Activated CD8-positive, alpha-beta T cell treated with anti-CD3 and anti-CD28 coated beads, Interleukin-2, amount 10 ng/mL, durations not matched to agents 7 days and 5 days (primary cell): ENCODE measurements at regions not wholly inside any gene's neighbourhood (a gene's known extent, or its start where the extent isn't known, plus 50 kb on each side); places are given as distances from the start of the nearest gene placed in this dataset.
A peak's percentile ranks its signal among the peaks of the same experiment; 100 is the strongest.

Source experiments
- ATAC-seq: fragments of 150-1000 bp; cut with Tn5 transposase; one replicate; pipeline ENCODE4 v1.10.0; 2021; ENCODE audit warnings: moderate library complexity
- CTCF ChIA-PET: fragments of 350-600 bp; sonication (Branson Sonifier 250); formaldehyde crosslinking; loops from one replicate; lab custom pipeline; 2021; ENCODE audit warnings: antibody characterized with exemption; lab: Charles Lee
- POLR2A ChIA-PET: fragments of 350-600 bp; sonication (Branson Sonifier 250); formaldehyde crosslinking; loops from one replicate; lab custom pipeline; 2021; ENCODE audit warnings: antibody characterized with exemption; lab: Charles Lee
- DNase-seq: peaks from one replicate; pipeline ENCODE4 v3.0.0-alpha.2; 2020
- H3K27ac Mint-ChIP-seq: one replicate; pipeline ENCODE4 v1.8.0; 2021; ENCODE audit warnings: mild to moderate bottlenecking, mixed read lengths
- H3K27me3 Mint-ChIP-seq: one replicate; pipeline ENCODE4 v1.8.0; 2021; ENCODE audit warnings: low read depth, mixed read lengths
- H3K36me3 Mint-ChIP-seq: one replicate; pipeline ENCODE4 v1.8.0; 2021; ENCODE audit warnings: low read depth, mixed read lengths
- H3K4me1 Mint-ChIP-seq: one replicate; pipeline ENCODE4 v1.8.0; 2021; ENCODE audit warnings: low read depth, mixed read lengths
- H3K4me3 Mint-ChIP-seq: one replicate; pipeline ENCODE4 v1.8.0; 2021; ENCODE audit warnings: mild to moderate bottlenecking, mixed read lengths
- H3K9me3 Mint-ChIP-seq: one replicate; pipeline ENCODE4 v1.8.0; 2022; ENCODE audit warnings: mixed read lengths; ENCODE audit not compliant: insufficient read depth

- ChIA-PET POLR2A (no interaction called here), CTCF (no interaction called here)
- DNase-seq, result no peak
- no peak overlapping the region for H3K27ac Mint-ChIP-seq
- no peak for ATAC-seq
- H3K36me3 Mint-ChIP-seq, result peaks cover 3% of the 10 kb centered on the region
- no peaks in the 10 kb centered on the region for H3K4me1 Mint-ChIP-seq
- no peak overlapping the region for H3K4me3 Mint-ChIP-seq
- peaks cover 2% of the 10 kb centered on the region for H3K9me3 Mint-ChIP-seq
- peaks cover 4% of the 10 kb centered on the region for H3K27me3 Mint-ChIP-seq
These were observed 95.9 kb upstream of the RUNX1 start for GRCh38 chr21:35144978-35145377.

- peaks cover 16% of the 10 kb centered on the region for H3K4me1 Mint-ChIP-seq
- no peaks in the 10 kb centered on the region for H3K9me3 Mint-ChIP-seq
- no peak overlapping the region for H3K27ac Mint-ChIP-seq
- no peak overlapping the region for H3K4me3 Mint-ChIP-seq
- ChIA-PET CTCF (no interaction called here), POLR2A (no interaction called here)
- H3K36me3 Mint-ChIP-seq, result no peaks in the 10 kb centered on the region
- DNase-seq (no peak), ATAC-seq (no peak)
- H3K27me3 Mint-ChIP-seq, result peaks cover 4% of the 10 kb centered on the region
These were observed 93.1 kb upstream of the RUNX1 start for GRCh38 chr21:35142036-35142815.

- Mint-ChIP-seq H3K27me3 (no peaks in the 10 kb centered on the region), H3K4me3 (no peak overlapping the region), H3K9me3 (no peaks in the 10 kb centered on the region), H3K36me3 (no peaks in the 10 kb centered on the region), H3K27ac (no peak overlapping the region), H3K4me1 (peaks cover 16% of the 10 kb centered on the region)
- peak; percentile 23 for ATAC-seq
- POLR2A ChIA-PET, result interaction anchor here (1.0 kb wide), 2 partner anchors 19 to 91 kb away, joined by 3 to 5 read pairs; no protein-coding TSS in a partner anchor
- CTCF ChIA-PET, result no interaction called here
- DNase-seq, result no peak
These were observed 90.2 kb upstream of the RUNX1 start for GRCh38 chr21:35139382-35139715.

- peaks cover 16% of the 10 kb centered on the region for H3K4me1 Mint-ChIP-seq
- peak; percentile 71 for DNase-seq
These were observed 89.7 kb upstream of the RUNX1 start for GRCh38 chr21:35138665-35139381.

GRCh38 chr21:35136586-35137219, 87.6 kb upstream of the RUNX1 start:
- CTCF ChIA-PET, result no interaction called here

More at GRCh38 chr21:35138665-35139381, 89.7 kb upstream of the RUNX1 start:
- ChIA-PET POLR2A (interaction anchor here (1.0 kb wide), 2 partner anchors 18 to 90 kb away, joined by 3 to 5 read pairs; no protein-coding TSS in a partner anchor), CTCF (no interaction called here)
- Mint-ChIP-seq H3K9me3 (no peaks in the 10 kb centered on the region), H3K4me3 (peak overlapping the region; percentile 39), H3K27ac (peak overlapping the region; percentile 53), H3K27me3 (no peaks in the 10 kb centered on the region), H3K36me3 (no peaks in the 10 kb centered on the region)
- peak; percentile 81 for ATAC-seq

GRCh38 chr21:35136106-35136505, 87.0 kb upstream of the RUNX1 start:
- no peak for DNase-seq
- Mint-ChIP-seq H3K27me3 (no peaks in the 10 kb centered on the region), H3K36me3 (no peaks in the 10 kb centered on the region), H3K27ac (no peak overlapping the region), H3K4me1 (peaks cover 16% of the 10 kb centered on the region), H3K4me3 (no peak overlapping the region), H3K9me3 (no peaks in the 10 kb centered on the region)
- ChIA-PET CTCF (no interaction called here), POLR2A (no interaction called here)
- no peak for ATAC-seq

More at GRCh38 chr21:35136586-35137219, 87.6 kb upstream of the RUNX1 start:
- no peaks in the 10 kb centered on the region for H3K36me3 Mint-ChIP-seq
- H3K27ac Mint-ChIP-seq, result no peak overlapping the region
- POLR2A ChIA-PET, result no interaction called here
- no peaks in the 10 kb centered on the region for H3K27me3 Mint-ChIP-seq
- H3K4me1 Mint-ChIP-seq, result peaks cover 16% of the 10 kb centered on the region
- no peak overlapping the region for H3K4me3 Mint-ChIP-seq
- DNase-seq (no peak), ATAC-seq (no peak)
- H3K9me3 Mint-ChIP-seq, result no peaks in the 10 kb centered on the region

GRCh38 chr21:35135481-35135880, 86.4 kb upstream of the RUNX1 start:
- ChIA-PET CTCF (no interaction called here), POLR2A (no interaction called here)
- H3K36me3 Mint-ChIP-seq, result peaks cover 1% of the 10 kb centered on the region
- ATAC-seq (no peak), DNase-seq (no peak)
- H3K4me3 Mint-ChIP-seq, result no peak overlapping the region
- no peak overlapping the region for H3K27ac Mint-ChIP-seq
- H3K27me3 Mint-ChIP-seq, result no peaks in the 10 kb centered on the region
- peaks cover 16% of the 10 kb centered on the region for H3K4me1 Mint-ChIP-seq
- H3K9me3 Mint-ChIP-seq, result peaks cover 2% of the 10 kb centered on the region

- H3K27me3 Mint-ChIP-seq, result no peaks in the 10 kb centered on the region
- DNase-seq, result no peak
These were observed 85.2 kb upstream of the RUNX1 start for GRCh38 chr21:35134309-35134708.

GRCh38 chr21:35128536-35128935, 79.4 kb upstream of the RUNX1 start:
- DNase-seq, result no peak
- H3K27me3 Mint-ChIP-seq, result peaks cover 3% of the 10 kb centered on the region
- ChIA-PET POLR2A (no interaction called here), CTCF (no interaction called here)
- no peak overlapping the region for H3K27ac Mint-ChIP-seq
- peaks cover 5% of the 10 kb centered on the region for H3K36me3 Mint-ChIP-seq
- H3K4me1 Mint-ChIP-seq, result no peaks in the 10 kb centered on the region
- no peak overlapping the region for H3K4me3 Mint-ChIP-seq
- ATAC-seq, result no peak
- peaks cover 8% of the 10 kb centered on the region for H3K9me3 Mint-ChIP-seq

More at GRCh38 chr21:35134309-35134708, 85.2 kb upstream of the RUNX1 start:
- Mint-ChIP-seq H3K4me1 (peaks cover 14% of the 10 kb centered on the region), H3K27ac (no peak overlapping the region), H3K9me3 (peaks cover 6% of the 10 kb centered on the region), H3K4me3 (no peak overlapping the region), H3K36me3 (peaks cover 5% of the 10 kb centered on the region)
- no peak for ATAC-seq
- ChIA-PET POLR2A (no interaction called here), CTCF (no interaction called here)

- ATAC-seq, result no peak
- Mint-ChIP-seq H3K27me3 (peaks cover 3% of the 10 kb centered on the region), H3K36me3 (peaks cover 5% of the 10 kb centered on the region), H3K4me1 (no peaks in the 10 kb centered on the region), H3K27ac (no peak overlapping the region), H3K9me3 (peaks cover 13% of the 10 kb centered on the region), H3K4me3 (no peak overlapping the region)
- ChIA-PET POLR2A (interaction anchor here (0.8 kb wide), 1 partner anchor 1148 kb away, joined by 3 read pairs; no protein-coding TSS in a partner anchor), CTCF (no interaction called here)
- DNase-seq, result no peak
These were observed 78.7 kb upstream of the RUNX1 start for GRCh38 chr21:35127851-35128250.

- Mint-ChIP-seq H3K9me3 (peaks cover 13% of the 10 kb centered on the region), H3K36me3 (peaks cover 5% of the 10 kb centered on the region), H3K4me1 (no peaks in the 10 kb centered on the region), H3K27ac (no peak overlapping the region), H3K27me3 (peaks cover 5% of the 10 kb centered on the region), H3K4me3 (no peak overlapping the region)
- ChIA-PET CTCF (no interaction called here), POLR2A (interaction anchor here (0.8 kb wide), 1 partner anchor 1148 kb away, joined by 3 read pairs; no protein-coding TSS in a partner anchor)
- ATAC-seq (no peak), DNase-seq (no peak)
These were observed 77.9 kb upstream of the RUNX1 start for GRCh38 chr21:35127026-35127425.
